GM12878 (cell line): ENCODE measurements at regions not wholly inside any gene's neighbourhood (a gene's known extent, or its start where the extent isn't known, plus 50 kb on each side); places are given as distances from the start of the nearest gene placed in this dataset.

Experiments
- ATAC-seq: fragments of 200-7000 bp; cut with Tn5 transposase; 3 replicates; pipeline ENCODE4 v1.9.1; 2020; ENCODE audit warnings: mild to moderate bottlenecking, moderate library complexity
- BruUV-seq: library from RNA; stranded (reverse); fragments of 400-500 nt; replicated peaks from 2 replicates; lab custom pipeline; 2021; lab: Mats Ljungman, UMichigan
- CTCF ChIA-PET: fragments of 300-600 bp; sonication (Branson Sonifier 250); formaldehyde crosslinking; extraction: SDS; loops from one replicate; lab custom pipeline; 2021; ENCODE audit warnings: inconsistent platforms; lab: Yijun Ruan, JAX
- POLR2A ChIA-PET: fragments of 350-600 bp; formaldehyde crosslinking; extraction: SDS; loops from one replicate; lab custom pipeline; 2021; ENCODE audit warnings: inconsistent platforms; lab: Charles Lee
- RAD21 ChIA-PET: fragments of 300-600 bp; sonication (Branson Sonifier 250); formaldehyde crosslinking; loops from one replicate; lab custom pipeline; 2023; ENCODE audit warnings: antibody characterized with exemption; ENCODE audit not compliant: unreplicated experiment; lab: Charles Lee
- SMC1A ChIA-PET: fragments of 300-600 bp; sonication (Branson Sonifier 250); formaldehyde crosslinking; loops from one replicate; lab custom pipeline; 2023; ENCODE audit not compliant: unreplicated experiment, uncharacterized antibody; lab: Charles Lee
- DNase-seq: peaks from one replicate; pipeline ENCODE4 v3.0.0-alpha.2; 2011; ENCODE audit warnings: low read depth, low spot score
- FAIRE-seq: peaks from 3 replicates; lab custom pipeline; 2011; peaks lifted over from hg19 to GRCh38; lab: Jason Lieb, UNC
- H2AFZ ChIP-seq: 2 replicates; pipeline ENCODE4 v1.6.0; 2011; ENCODE audit warnings: low read depth, low read length, control low read depth; ENCODE audit not compliant: control insufficient read depth
- H3K27ac ChIP-seq: 2 replicates; pipeline ENCODE4 v1.5.1; 2011; ENCODE audit warnings: control low read depth; ENCODE audit not compliant: control insufficient read depth, insufficient read depth
- H3K27me3 ChIP-seq, 2 experiments: replicated peaks in 1 of 2; 2 replicates each; pipeline versions ENCODE4 v1.6.0 to v1.6.1; 2011; ENCODE audit warnings: low read length in 1 of 2; ENCODE audit not compliant: control insufficient read depth in 2 of 2, insufficient read depth in 2 of 2
- H3K36me3 ChIP-seq, 2 experiments: 2 replicates each; pipeline ENCODE4 v1.5.1; 2011; ENCODE audit warnings: low read length in 1 of 2; ENCODE audit not compliant: control insufficient read depth in 2 of 2, insufficient read depth in 2 of 2
- H3K4me1 ChIP-seq: 2 replicates; pipeline ENCODE4 v1.6.1; 2011; ENCODE audit warnings: mild to moderate bottlenecking, low read length, moderate library complexity, mixed read lengths; ENCODE audit not compliant: control insufficient read depth, insufficient read depth
- H3K4me2 ChIP-seq: 2 replicates; pipeline ENCODE4 v1.6.0; 2011; ENCODE audit warnings: control low read depth; ENCODE audit not compliant: control insufficient read depth, insufficient read depth
- H3K4me3 ChIP-seq: fragments of 200-600 bp; sonication (generic); 2 replicates; pipeline ENCODE4 v1.5.1; 2016
- H3K79me2 ChIP-seq: 2 replicates; pipeline ENCODE4 v1.6.0; 2011; ENCODE audit warnings: low read length; ENCODE audit not compliant: control insufficient read depth, insufficient read depth
- H3K9ac ChIP-seq: 2 replicates; pipeline ENCODE4 v1.8.0; 2011; ENCODE audit warnings: low read length, control low read depth, mixed read lengths; ENCODE audit not compliant: control insufficient read depth, insufficient read depth
- H3K9me3 ChIP-seq: replicated peaks from 3 replicates; pipeline ENCODE4 v1.5.1; 2011; ENCODE audit warnings: mild to moderate bottlenecking, low read length; ENCODE audit not compliant: control insufficient read depth, insufficient read depth
- H4K20me1 ChIP-seq: 2 replicates; pipeline ENCODE4 v1.6.0; 2011; ENCODE audit not compliant: control insufficient read depth, insufficient read depth
- BHLHE40 ChIP-seq, 2 experiments: fragments of 450-650 bp in 1 of 2; IDR thresholded peaks; 2 replicates each; pipeline ENCODE4 v1.6.1; 2011 to 2017; ENCODE audit warnings: low read depth in 2 of 2, borderline replicate concordance in 1 of 2, improper control_type of control experiment in 1 of 2, low read length in 1 of 2, mild to moderate bottlenecking in 1 of 2
- CBX5 ChIP-seq: sonication (generic); IDR thresholded peaks from 2 replicates; pipeline ENCODE4 v1.6.1; 2016; ENCODE audit warnings: low read depth, moderate library complexity, mild to moderate bottlenecking, inconsistent platforms
- CREB1 ChIP-seq: IDR thresholded peaks from 2 replicates; pipeline ENCODE4 v1.6.1; 2012; ENCODE audit warnings: low read depth, mild to moderate bottlenecking, inconsistent platforms
- EP300 ChIP-seq, 2 experiments: fragments of 150-350 bp in 1 of 2; IDR thresholded peaks; 2 replicates each; pipeline ENCODE4 v1.6.1; 2011 to 2012; ENCODE audit warnings: low read depth in 2 of 2, low read length in 2 of 2, borderline replicate concordance in 1 of 2, improper control_type of control experiment in 1 of 2, inconsistent platforms in 1 of 2; ENCODE audit not compliant: control insufficient read depth in 1 of 2
- IRF3 ChIP-seq: fragments of 450-650 bp; IDR thresholded peaks from 2 replicates; pipeline ENCODE4 v1.6.1; 2014; ENCODE audit warnings: mild to moderate bottlenecking
- JUNB ChIP-seq: IDR thresholded peaks from 2 replicates; pipeline ENCODE4 v1.6.1; 2016; ENCODE audit warnings: antibody characterized with exemption, mild to moderate bottlenecking
- POLR2AphosphoS5 ChIP-seq: IDR thresholded peaks from 2 replicates; pipeline ENCODE4 v1.6.1; 2011; ENCODE audit warnings: mild to moderate bottlenecking, low read length, inconsistent platforms
- SMARCA5 ChIP-seq: fragments of 450-650 bp; IDR thresholded peaks from 2 replicates; pipeline ENCODE4 v1.6.1; 2017; ENCODE audit warnings: mild to moderate bottlenecking
- TAF1 ChIP-seq: IDR thresholded peaks from 2 replicates; pipeline ENCODE4 v1.6.1; 2011; ENCODE audit warnings: mild to moderate bottlenecking, low read depth, low read length, borderline replicate concordance
- TCF7 ChIP-seq: IDR thresholded peaks from 2 replicates; pipeline ENCODE4 v1.6.1; 2014; ENCODE audit warnings: antibody characterized with exemption, borderline replicate concordance
- YBX1 ChIP-seq: fragments of 450-650 bp; IDR thresholded peaks from 2 replicates; pipeline ENCODE4 v1.6.1; 2016; ENCODE audit warnings: antibody characterized with exemption
- ZBED1 ChIP-seq: IDR thresholded peaks from 2 replicates; pipeline ENCODE4 v1.6.1; 2016; ENCODE audit warnings: borderline replicate concordance
- ZNF207 ChIP-seq: fragments of 450-650 bp; IDR thresholded peaks from 2 replicates; pipeline ENCODE4 v1.6.1; 2014; ENCODE audit warnings: antibody characterized with exemption, mild to moderate bottlenecking, borderline replicate concordance
- ZNF622 ChIP-seq: fragments of 450-650 bp; IDR thresholded peaks from 2 replicates; pipeline ENCODE4 v1.6.1; 2017; ENCODE audit warnings: mild to moderate bottlenecking, inconsistent platforms
- WGBS: methylation state at CpG from one replicate; pipeline ENCODE4 v1.1.6; 2016; ENCODE audit warnings: low lambda C conversion rate; ENCODE audit not compliant: insufficient replicate concordance, insufficient coverage; ENCODE audit errors: missing lambda C conversion rate; 5-methylcytosine and 5-hydroxymethylcytosine counted together
- in situ Hi-C: fragments of 300-500 bp; cut with MboI; formaldehyde crosslinking; loops from 9 replicates; pipeline ENCODE4 v1.14.3; 2018; ENCODE audit warnings: mixed read lengths
- intact Hi-C: fragments of 100-400 bp; cut with micrococcal nuclease; formaldehyde crosslinking; loops from one replicate; pipeline ENCODE4 v1.14.2; 2022; ENCODE audit not compliant: unreplicated experiment
- TF ChIP-seq, protein P1 (sequence below): fragments of 450-650 bp; IDR thresholded peaks from 2 replicates; pipeline ENCODE4 v1.6.1; 2017; ENCODE audit warnings: mild to moderate bottlenecking, moderate library complexity
- TF ChIP-seq, protein P2 (sequence below): IDR thresholded peaks from 2 replicates; pipeline ENCODE4 v1.6.1; 2011; ENCODE audit warnings: low read depth, low read length, improper control_type of control experiment, borderline replicate concordance

GRCh38 chr7:65749039-65749438 is 123.8 kb upstream of the VKORC1L1 start (continued):
- TF ChIP-seq EP300 (IDR thresholded peaks at IDR 0.05; ENCODE audit: borderline replicate concordance in 1 of 2, control insufficient read depth in 1 of 2, low read depth in 2 of 2, low read length in 2 of 2): no peak
- TF ChIP-seq YBX1: no peak
- no peak for TF ChIP-seq JUNB
- TF ChIP-seq TCF7: no peak
- TF ChIP-seq POLR2AphosphoS5: no peak
- TF ChIP-seq CREB1: no peak

DNA sequence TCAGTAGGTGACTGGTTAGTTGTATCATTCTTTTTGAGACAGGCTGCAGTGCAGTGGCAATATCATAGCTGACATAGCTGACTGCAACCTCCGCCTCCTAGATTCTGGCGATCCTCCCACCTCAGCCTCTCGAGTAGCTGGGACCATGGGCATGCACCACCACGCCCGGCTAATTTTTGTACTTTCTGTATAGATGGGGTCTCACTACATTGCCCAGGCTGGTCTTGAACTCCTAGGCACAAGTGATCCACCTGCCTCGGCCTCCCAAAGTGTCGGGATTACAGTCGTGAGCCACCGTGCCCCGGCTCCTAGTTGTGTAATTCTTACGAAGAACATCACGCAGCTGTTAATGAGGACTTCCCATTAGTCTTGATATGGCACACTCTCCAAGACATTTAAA is 123.4 kb upstream of the VKORC1L1 start:
- Histone ChIP-seq H3K9me3 (no peaks in the 10 kb centered on the region), H4K20me1 (no peaks in the 10 kb centered on the region), H3K27me3 (no peaks in the 10 kb centered on the region), H3K4me3 (peak overlapping the region; percentile 92; the same call in 1 of the 2 replicates), H3K4me1 (0 out of 2 replicates have a peak, but pooled peaks cover 3% of the 10 kb centered on the region), H2AFZ (no peak overlapping the region), H3K79me2 (peaks cover 54% of the 10 kb centered on the region), H3K4me2 (peak overlapping the region; percentile 60; the same call in 1 of the 2 replicates), H3K27ac (no peak overlapping the region), H3K9ac (no peak overlapping the region), H3K36me3 (peaks cover 0 to 2% of the 10 kb centered on the region in 2 experiments; a peak in 2 of 4 replicates)
- ATAC-seq (no peak), FAIRE-seq (no peak), DNase-seq (no peak)
- ChIA-PET POLR2A (interaction anchor here (0.6 to 2.1 kb wide), 2 partner anchors 8 to 88 kb away, joined by 3 to 5 read pairs; no protein-coding TSS in a partner anchor), SMC1A (interaction anchor here (1.5 to 4.6 kb wide), 2 partner anchors 60 to 91 kb away, joined by 4 to 44 read pairs; no protein-coding TSS in a partner anchor), RAD21 (interaction anchor here (0.7 to 0.9 kb wide), 2 partner anchors 21 to 88 kb away, joined by 3 read pairs; no protein-coding TSS in a partner anchor), CTCF (interaction anchor here (0.5 to 3.8 kb wide), 4 partner anchors 27 to 368 kb away, joined by 3 to 39 read pairs (median 4); no protein-coding TSS in a partner anchor)
- intact Hi-C loops: no loop called here
- BruUV-seq: no TSS peak
- in situ Hi-C loops: no loop called here
- WGBS: 98% methylated on average over 12 of the region's 12 CpGs
- TF ChIP-seq BHLHE40 (IDR thresholded peaks at IDR 0.05; ENCODE audit: borderline replicate concordance in 1 of 2, low read depth in 2 of 2, low read length in 1 of 2) (no peak), TAF1 (no peak), ZBED1 (no peak), ZNF207 (no peak), EP300 (IDR thresholded peaks at IDR 0.05; ENCODE audit: borderline replicate concordance in 1 of 2, control insufficient read depth in 1 of 2, low read depth in 2 of 2, low read length in 2 of 2) (no peak), SMARCA5 (no peak), ZNF622 (no peak), CBX5 (no peak), IRF3 (no peak)
- TF ChIP-seq, protein P1, sequence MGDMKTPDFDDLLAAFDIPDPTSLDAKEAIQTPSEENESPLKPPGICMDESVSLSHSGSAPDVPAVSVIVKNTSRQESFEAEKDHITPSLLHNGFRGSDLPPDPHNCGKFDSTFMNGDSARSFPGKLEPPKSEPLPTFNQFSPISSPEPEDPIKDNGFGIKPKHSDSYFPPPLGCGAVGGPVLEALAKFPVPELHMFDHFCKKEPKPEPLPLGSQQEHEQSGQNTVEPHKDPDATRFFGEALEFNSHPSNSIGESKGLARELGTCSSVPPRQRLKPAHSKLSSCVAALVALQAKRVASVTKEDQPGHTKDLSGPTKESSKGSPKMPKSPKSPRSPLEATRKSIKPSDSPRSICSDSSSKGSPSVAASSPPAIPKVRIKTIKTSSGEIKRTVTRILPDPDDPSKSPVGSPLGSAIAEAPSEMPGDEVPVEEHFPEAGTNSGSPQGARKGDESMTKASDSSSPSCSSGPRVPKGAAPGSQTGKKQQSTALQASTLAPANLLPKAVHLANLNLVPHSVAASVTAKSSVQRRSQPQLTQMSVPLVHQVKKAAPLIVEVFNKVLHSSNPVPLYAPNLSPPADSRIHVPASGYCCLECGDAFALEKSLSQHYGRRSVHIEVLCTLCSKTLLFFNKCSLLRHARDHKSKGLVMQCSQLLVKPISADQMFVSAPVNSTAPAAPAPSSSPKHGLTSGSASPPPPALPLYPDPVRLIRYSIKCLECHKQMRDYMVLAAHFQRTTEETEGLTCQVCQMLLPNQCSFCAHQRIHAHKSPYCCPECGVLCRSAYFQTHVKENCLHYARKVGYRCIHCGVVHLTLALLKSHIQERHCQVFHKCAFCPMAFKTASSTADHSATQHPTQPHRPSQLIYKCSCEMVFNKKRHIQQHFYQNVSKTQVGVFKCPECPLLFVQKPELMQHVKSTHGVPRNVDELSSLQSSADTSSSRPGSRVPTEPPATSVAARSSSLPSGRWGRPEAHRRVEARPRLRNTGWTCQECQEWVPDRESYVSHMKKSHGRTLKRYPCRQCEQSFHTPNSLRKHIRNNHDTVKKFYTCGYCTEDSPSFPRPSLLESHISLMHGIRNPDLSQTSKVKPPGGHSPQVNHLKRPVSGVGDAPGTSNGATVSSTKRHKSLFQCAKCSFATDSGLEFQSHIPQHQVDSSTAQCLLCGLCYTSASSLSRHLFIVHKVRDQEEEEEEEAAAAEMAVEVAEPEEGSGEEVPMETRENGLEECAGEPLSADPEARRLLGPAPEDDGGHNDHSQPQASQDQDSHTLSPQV: no peak
- TF ChIP-seq, protein P2, sequence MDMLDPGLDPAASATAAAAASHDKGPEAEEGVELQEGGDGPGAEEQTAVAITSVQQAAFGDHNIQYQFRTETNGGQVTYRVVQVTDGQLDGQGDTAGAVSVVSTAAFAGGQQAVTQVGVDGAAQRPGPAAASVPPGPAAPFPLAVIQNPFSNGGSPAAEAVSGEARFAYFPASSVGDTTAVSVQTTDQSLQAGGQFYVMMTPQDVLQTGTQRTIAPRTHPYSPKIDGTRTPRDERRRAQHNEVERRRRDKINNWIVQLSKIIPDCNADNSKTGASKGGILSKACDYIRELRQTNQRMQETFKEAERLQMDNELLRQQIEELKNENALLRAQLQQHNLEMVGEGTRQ: no peak
